Bronchial epithelial cell (primary cell): ENCODE measurements at regions not wholly inside any gene's neighbourhood (a gene's known extent, or its start where the extent isn't known, plus 50 kb on each side); places are given as distances from the start of the nearest gene placed in this dataset.

Source experiments
- DNase-seq: peaks from one replicate; pipeline ENCODE4 v3.0.0-alpha.2; 2010; ENCODE audit warnings: low read depth
- FAIRE-seq: peaks from 2 replicates; lab custom pipeline; 2011; peaks lifted over from hg19 to GRCh38; lab: Jason Lieb, UNC
- H3K27me3 ChIP-seq: 2 replicates; pipeline ENCODE4 v1.5.1; 2011; ENCODE audit warnings: low read length; ENCODE audit not compliant: control insufficient read depth, insufficient read depth
- H3K36me3 ChIP-seq: 2 replicates; pipeline ENCODE4 v1.5.1; 2011; ENCODE audit warnings: low read length; ENCODE audit not compliant: control insufficient read depth, insufficient read depth
- H3K4me3 ChIP-seq: 2 replicates; pipeline ENCODE4 v1.5.1; 2011; ENCODE audit warnings: mild to moderate bottlenecking, low read depth, low read length, control low read depth
- CTCF ChIP-seq: IDR thresholded peaks from 2 replicates; pipeline ENCODE4 v1.5.1; 2011; ENCODE audit warnings: mild to moderate bottlenecking, moderate library complexity, low read length, control low read depth, inconsistent platforms; ENCODE audit not compliant: insufficient read depth, severe bottlenecking

GRCh38 chr18:29871246-29871645 is 1171.3 kb downstream of the DSC3 start:
- Histone ChIP-seq H3K4me3 (no peak overlapping the region), H3K27me3 (no peaks in the 10 kb centered on the region), H3K36me3 (no peaks in the 10 kb centered on the region)
- DNase-seq (no peak), FAIRE-seq (no peak)
- TF ChIP-seq CTCF = no peak

- DNase-seq (no peak), FAIRE-seq (no peak)
- Histone ChIP-seq H3K27me3 (no peaks in the 10 kb centered on the region), H3K36me3 (no peaks in the 10 kb centered on the region), H3K4me3 (no peak overlapping the region)
- no peak for TF ChIP-seq CTCF
Measured at GRCh38 chr18:29862824-29863223, 1179.7 kb downstream of the DSC3 start.

GRCh38 chr18:29855637-29856036 is 1186.9 kb downstream of the DSC3 start:
- FAIRE-seq (no peak), DNase-seq (no peak)
- no peaks in the 10 kb centered on the region for H3K27me3 ChIP-seq
- H3K36me3 ChIP-seq = no peaks in the 10 kb centered on the region
- TF ChIP-seq CTCF = no peak
- H3K4me3 ChIP-seq = no peak overlapping the region

- H3K27me3 ChIP-seq = no peaks in the 10 kb centered on the region
- DNase-seq (no peak), FAIRE-seq (no peak)
- H3K4me3 ChIP-seq = no peak overlapping the region
- TF ChIP-seq CTCF = no peak
- H3K36me3 ChIP-seq = no peaks in the 10 kb centered on the region
Measured at GRCh38 chr18:29853126-29853525, 1189.4 kb downstream of the DSC3 start.

- no peaks in the 10 kb centered on the region for H3K36me3 ChIP-seq
- FAIRE-seq (no peak), DNase-seq (peak; percentile 15)
- H3K27me3 ChIP-seq = no peaks in the 10 kb centered on the region
- no peak overlapping the region for H3K4me3 ChIP-seq
- TF ChIP-seq CTCF = no peak
Measured at GRCh38 chr18:29849144-29849543, 1193.4 kb downstream of the DSC3 start.

GRCh38 chr18:29841631-29842030 is 1200.9 kb downstream of the DSC3 start:
- Histone ChIP-seq H3K36me3 (no peaks in the 10 kb centered on the region), H3K4me3 (no peak overlapping the region), H3K27me3 (no peaks in the 10 kb centered on the region)
- no peak for FAIRE-seq
- peak; percentile 31 for DNase-seq
- TF ChIP-seq CTCF = no peak
